HepG2 (cell line): ENCODE measurements at regions not wholly inside any gene's neighbourhood (a gene's known extent, or its start where the extent isn't known, plus 50 kb on each side); places are given as distances from the start of the nearest gene placed in this dataset.

Source experiments
- CREB1 ChIP-seq, 2 experiments: fragments of 450-650 bp in 1 of 2; IDR thresholded peaks; 2 replicates each; pipeline ENCODE4 v1.6.1; 2016 to 2017; ENCODE audit warnings: control low read depth in 1 of 2, mild to moderate bottlenecking in 1 of 2, missing compliant biosample characterization in 1 of 2, missing genetic modification characterization in 1 of 2
- GABPB1 ChIP-seq: IDR thresholded peaks from 2 replicates; pipeline ENCODE4 v1.6.1; 2016; ENCODE audit warnings: mild to moderate bottlenecking, missing genetic modification reagents, moderate library complexity, missing compliant biosample characterization
- NFE2L2 ChIP-seq: fragments of 150-350 bp; IDR thresholded peaks from 2 replicates; pipeline ENCODE4 v1.6.1; 2014; ENCODE audit warnings: low read length
- PRMT3 ChIP-seq: sonication (generic); formaldehyde crosslinking; IDR thresholded peaks from 2 replicates; pipeline ENCODE4 v1.8.1; 2022; ENCODE audit warnings: low read depth, mild to moderate bottlenecking, moderate library complexity, missing genetic modification reagents, borderline replicate concordance
- TBP ChIP-seq: sonication (generic); formaldehyde crosslinking; IDR thresholded peaks from 2 replicates; pipeline ENCODE4 v1.5.0; 2020; ENCODE audit warnings: missing genetic modification reagents
- ZNF232 ChIP-seq: sonication (generic); formaldehyde crosslinking; IDR thresholded peaks from 2 replicates; pipeline ENCODE4 v1.4.0; 2020; ENCODE audit warnings: missing genetic modification reagents, borderline replicate concordance
- ZNF256 ChIP-seq: sonication (generic); formaldehyde crosslinking; conservative IDR thresholded peaks from 2 replicates; pipeline ENCODE4 v1.4.0; 2020; ENCODE audit warnings: missing genetic modification reagents
- TF ChIP-seq, protein P1 (sequence below): sonication (generic); formaldehyde crosslinking; IDR thresholded peaks from 2 replicates; pipeline ENCODE4 v1.4.0; 2020; ENCODE audit warnings: mild to moderate bottlenecking, missing genetic modification reagents
- TF ChIP-seq, protein P2 (sequence below): sonication (generic); formaldehyde crosslinking; IDR thresholded peaks from 2 replicates; pipeline ENCODE4 v1.4.0; 2020; ENCODE audit warnings: missing genetic modification reagents, borderline replicate concordance
- TF ChIP-seq, protein P3 (sequence below): sonication (generic); formaldehyde crosslinking; conservative IDR thresholded peaks from 2 replicates; pipeline ENCODE4 v1.4.0; 2020; ENCODE audit warnings: mild to moderate bottlenecking, missing genetic modification reagents, moderate library complexity

DNA sequence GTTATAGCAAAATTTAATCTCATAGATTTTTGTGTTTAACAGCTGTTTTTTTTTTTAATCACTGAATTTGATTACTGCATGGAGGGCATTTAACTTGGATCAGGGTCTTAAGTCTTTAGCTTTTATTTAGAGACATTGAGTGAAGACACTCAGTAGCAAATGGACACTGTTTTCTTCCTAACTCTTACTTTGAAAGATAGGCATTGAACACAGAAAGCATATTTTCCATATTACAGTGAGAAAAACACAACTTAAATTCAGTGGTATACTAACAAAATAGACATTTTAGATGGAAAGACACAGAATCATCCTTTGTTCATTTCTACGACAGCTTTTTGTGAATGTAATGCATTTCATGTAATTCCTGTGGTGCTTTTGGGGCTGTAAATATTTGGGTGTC, 571.8 kb downstream of the PRKD1 start (continued):
- TF ChIP-seq, protein P1, sequence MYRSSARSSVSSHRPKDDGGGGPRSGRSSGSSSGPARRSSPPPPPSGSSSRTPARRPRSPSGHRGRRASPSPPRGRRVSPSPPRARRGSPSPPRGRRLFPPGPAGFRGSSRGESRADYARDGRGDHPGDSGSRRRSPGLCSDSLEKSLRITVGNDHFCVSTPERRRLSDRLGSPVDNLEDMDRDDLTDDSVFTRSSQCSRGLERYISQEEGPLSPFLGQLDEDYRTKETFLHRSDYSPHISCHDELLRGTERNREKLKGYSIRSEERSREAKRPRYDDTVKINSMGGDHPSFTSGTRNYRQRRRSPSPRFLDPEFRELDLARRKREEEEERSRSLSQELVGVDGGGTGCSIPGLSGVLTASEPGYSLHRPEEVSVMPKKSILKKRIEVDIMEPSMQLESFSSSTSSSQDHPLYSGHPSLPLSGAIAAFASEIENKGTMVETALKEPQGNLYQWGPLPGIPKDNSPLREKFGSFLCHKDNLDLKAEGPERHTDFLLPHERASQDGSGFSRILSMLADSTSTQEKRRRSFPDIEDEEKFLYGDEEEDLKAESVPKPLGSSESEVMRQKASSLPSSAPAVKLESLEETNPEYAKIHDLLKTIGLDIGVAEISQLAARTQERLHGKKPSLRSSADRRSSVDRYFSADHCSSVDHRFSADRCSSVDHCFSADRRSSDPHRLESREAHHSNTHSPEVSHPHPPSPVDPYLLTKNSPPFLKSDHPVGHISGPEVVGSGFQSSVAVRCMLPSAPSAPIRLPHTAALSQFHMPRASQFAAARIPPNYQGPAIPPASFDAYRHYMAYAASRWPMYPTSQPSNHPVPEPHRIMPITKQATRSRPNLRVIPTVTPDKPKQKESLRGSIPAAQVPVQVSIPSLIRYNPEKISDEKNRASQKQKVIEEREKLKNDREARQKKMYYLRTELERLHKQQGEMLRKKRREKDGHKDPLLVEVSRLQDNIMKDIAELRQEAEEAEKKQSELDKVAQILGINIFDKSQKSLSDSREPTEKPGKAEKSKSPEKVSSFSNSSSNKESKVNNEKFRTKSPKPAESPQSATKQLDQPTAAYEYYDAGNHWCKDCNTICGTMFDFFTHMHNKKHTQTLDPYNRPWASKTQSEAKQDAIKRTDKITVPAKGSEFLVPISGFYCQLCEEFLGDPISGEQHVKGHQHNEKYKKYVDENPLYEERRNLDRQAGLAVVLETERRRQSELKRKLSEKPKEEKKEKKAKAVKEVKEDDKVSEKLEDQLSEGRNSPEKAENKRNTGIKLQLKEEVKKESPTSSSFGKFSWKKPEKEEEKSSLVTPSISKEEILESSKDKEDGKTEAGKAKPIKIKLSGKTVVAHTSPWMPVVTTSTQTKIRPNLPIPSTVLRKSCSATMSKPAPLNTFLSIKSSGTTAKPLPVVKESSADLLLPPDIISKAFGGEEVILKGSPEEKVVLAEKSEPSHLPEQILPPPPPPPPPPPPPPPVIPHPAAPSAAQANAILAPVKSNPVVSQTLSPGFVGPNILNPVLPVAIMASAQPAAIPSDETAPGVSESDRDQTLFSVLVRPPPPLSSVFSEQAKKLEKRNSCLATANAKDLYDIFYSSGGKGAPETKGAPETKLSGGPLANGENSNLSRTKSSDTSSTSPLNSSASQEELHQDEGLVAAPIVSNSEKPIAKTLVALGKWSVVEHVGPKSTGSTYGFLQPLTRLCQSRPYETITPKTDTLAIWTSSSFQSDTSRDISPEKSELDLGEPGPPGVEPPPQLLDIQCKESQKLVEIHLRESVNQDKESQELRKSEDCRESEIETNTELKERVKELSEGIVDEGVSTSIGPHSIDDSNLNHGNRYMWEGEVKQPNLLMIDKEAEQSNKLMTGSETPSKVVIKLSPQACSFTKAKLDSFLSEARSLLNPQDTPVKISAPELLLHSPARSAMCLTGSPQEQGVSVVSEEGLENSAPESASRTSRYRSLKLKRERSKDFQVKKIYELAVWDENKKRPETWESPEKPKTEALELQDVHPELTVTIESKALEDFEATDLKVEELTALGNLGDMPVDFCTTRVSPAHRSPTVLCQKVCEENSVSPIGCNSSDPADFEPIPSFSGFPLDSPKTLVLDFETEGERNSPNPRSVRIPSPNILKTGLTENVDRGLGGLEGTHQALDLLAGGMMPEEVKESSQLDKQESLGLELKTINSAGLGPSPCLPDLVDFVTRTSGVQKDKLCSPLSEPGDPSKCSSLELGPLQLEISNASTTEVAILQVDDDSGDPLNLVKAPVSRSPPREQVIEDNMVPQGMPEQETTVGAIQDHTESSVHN (CRISPR knock-in tag): no peak
- TF ChIP-seq CREB1 (IDR thresholded peaks at IDR 0.05) (no peak), CREB1 (CRISPR knock-in tag; IDR thresholded peaks at IDR 0.05) (no peak), NFE2L2 (no peak), ZNF256 (CRISPR knock-in tag) (no peak), GABPB1 (CRISPR knock-in tag) (no peak), PRMT3 (CRISPR knock-in tag) (no peak), TBP (CRISPR knock-in tag) (no peak), ZNF232 (CRISPR knock-in tag) (no peak)
- TF ChIP-seq, protein P2, sequence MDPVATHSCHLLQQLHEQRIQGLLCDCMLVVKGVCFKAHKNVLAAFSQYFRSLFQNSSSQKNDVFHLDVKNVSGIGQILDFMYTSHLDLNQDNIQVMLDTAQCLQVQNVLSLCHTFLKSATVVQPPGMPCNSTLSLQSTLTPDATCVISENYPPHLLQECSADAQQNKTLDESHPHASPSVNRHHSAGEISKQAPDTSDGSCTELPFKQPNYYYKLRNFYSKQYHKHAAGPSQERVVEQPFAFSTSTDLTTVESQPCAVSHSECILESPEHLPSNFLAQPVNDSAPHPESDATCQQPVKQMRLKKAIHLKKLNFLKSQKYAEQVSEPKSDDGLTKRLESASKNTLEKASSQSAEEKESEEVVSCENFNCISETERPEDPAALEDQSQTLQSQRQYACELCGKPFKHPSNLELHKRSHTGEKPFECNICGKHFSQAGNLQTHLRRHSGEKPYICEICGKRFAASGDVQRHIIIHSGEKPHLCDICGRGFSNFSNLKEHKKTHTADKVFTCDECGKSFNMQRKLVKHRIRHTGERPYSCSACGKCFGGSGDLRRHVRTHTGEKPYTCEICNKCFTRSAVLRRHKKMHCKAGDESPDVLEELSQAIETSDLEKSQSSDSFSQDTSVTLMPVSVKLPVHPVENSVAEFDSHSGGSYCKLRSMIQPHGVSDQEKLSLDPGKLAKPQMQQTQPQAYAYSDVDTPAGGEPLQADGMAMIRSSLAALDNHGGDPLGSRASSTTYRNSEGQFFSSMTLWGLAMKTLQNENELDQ (CRISPR knock-in tag): no peak
- TF ChIP-seq, protein P3, sequence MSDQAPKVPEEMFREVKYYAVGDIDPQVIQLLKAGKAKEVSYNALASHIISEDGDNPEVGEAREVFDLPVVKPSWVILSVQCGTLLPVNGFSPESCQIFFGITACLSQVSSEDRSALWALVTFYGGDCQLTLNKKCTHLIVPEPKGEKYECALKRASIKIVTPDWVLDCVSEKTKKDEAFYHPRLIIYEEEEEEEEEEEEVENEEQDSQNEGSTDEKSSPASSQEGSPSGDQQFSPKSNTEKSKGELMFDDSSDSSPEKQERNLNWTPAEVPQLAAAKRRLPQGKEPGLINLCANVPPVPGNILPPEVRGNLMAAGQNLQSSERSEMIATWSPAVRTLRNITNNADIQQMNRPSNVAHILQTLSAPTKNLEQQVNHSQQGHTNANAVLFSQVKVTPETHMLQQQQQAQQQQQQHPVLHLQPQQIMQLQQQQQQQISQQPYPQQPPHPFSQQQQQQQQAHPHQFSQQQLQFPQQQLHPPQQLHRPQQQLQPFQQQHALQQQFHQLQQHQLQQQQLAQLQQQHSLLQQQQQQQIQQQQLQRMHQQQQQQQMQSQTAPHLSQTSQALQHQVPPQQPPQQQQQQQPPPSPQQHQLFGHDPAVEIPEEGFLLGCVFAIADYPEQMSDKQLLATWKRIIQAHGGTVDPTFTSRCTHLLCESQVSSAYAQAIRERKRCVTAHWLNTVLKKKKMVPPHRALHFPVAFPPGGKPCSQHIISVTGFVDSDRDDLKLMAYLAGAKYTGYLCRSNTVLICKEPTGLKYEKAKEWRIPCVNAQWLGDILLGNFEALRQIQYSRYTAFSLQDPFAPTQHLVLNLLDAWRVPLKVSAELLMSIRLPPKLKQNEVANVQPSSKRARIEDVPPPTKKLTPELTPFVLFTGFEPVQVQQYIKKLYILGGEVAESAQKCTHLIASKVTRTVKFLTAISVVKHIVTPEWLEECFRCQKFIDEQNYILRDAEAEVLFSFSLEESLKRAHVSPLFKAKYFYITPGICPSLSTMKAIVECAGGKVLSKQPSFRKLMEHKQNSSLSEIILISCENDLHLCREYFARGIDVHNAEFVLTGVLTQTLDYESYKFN (CRISPR knock-in tag): no peak
